OCI-LY3 (cell line): ENCODE measurements at regions not wholly inside any gene's neighbourhood (a gene's known extent, or its start where the extent isn't known, plus 50 kb on each side); places are given as distances from the start of the nearest gene placed in this dataset.

ENCODE experiments used
- H2AFZ ChIP-seq: fragments of 200-600, 300-600 bp; shearing (Covaris generic); 2 replicates; pipeline ENCODE4 v1.6.0; 2014; ENCODE audit warnings: antibody characterized with exemption, low read depth, low read length
- H3K27ac ChIP-seq: fragments of 200-600, 300-600 bp; sonication (generic); 2 replicates; pipeline ENCODE4 v1.5.1; 2014; ENCODE audit warnings: mild to moderate bottlenecking, low read length, moderate library complexity, mixed read lengths
- H3K27me3 ChIP-seq: fragments of 200-600, 300-600 bp; sonication (generic); 2 replicates; pipeline ENCODE4 v1.6.1; 2014; ENCODE audit warnings: low read depth, low read length, mixed read lengths
- H3K36me3 ChIP-seq: fragments of 200-600, 300-600 bp; sonication (generic); replicated peaks from 2 replicates; pipeline ENCODE3; 2014; ENCODE audit warnings: low read depth, low read length, mixed read lengths
- H3K4me1 ChIP-seq: fragments of 300-600, 200-600 bp; sonication (generic); 2 replicates; pipeline ENCODE4 v1.6.1; 2014; ENCODE audit warnings: low read length, mixed read lengths
- H3K4me2 ChIP-seq: fragments of 200-600, 300-600 bp; sonication (generic); 2 replicates; pipeline ENCODE4 v1.6.1; 2014; ENCODE audit warnings: low read length, mixed read lengths
- H3K4me3 ChIP-seq: fragments of 300-600, 200-600 bp; sonication (generic); 2 replicates; pipeline ENCODE4 v1.5.1; 2014; ENCODE audit warnings: antibody characterized with exemption, mild to moderate bottlenecking, low read length, moderate library complexity
- H3K79me2 ChIP-seq: fragments of 300-600, 200-600 bp; shearing (Covaris generic); 2 replicates; pipeline ENCODE4 v1.6.1; 2014; ENCODE audit warnings: mild to moderate bottlenecking, low read length, mixed read lengths
- H3K9ac ChIP-seq: fragments of 300-600, 200-600 bp; shearing (Covaris generic); 2 replicates; pipeline ENCODE4 v1.6.0; 2014; ENCODE audit warnings: mild to moderate bottlenecking, low read length, moderate library complexity
- H3K9me3 ChIP-seq: fragments of 200-600, 300-600 bp; shearing (Covaris generic); 2 replicates; pipeline ENCODE4 v1.6.1; 2014; ENCODE audit warnings: low read length, mixed read lengths; ENCODE audit not compliant: insufficient read depth
- H4K20me1 ChIP-seq: fragments of 200-600, 300-600 bp; sonication (generic); 2 replicates; pipeline ENCODE4 v1.6.1; 2016; ENCODE audit warnings: low read length, mixed read lengths; ENCODE audit not compliant: insufficient read depth
- CTCF ChIP-seq: fragments of 200-600, 300-600 bp; sonication (generic); IDR thresholded peaks from 2 replicates; pipeline ENCODE4 v1.5.1; 2014; ENCODE audit warnings: antibody characterized with exemption, low read length, low read depth
- EZH2phosphoT487 ChIP-seq: fragments of 200-600 bp; shearing (Covaris generic); IDR thresholded peaks from 2 replicates; pipeline ENCODE4 v1.6.1; 2018; ENCODE audit warnings: antibody characterized with exemption, mixed run types, low read depth

DNA sequence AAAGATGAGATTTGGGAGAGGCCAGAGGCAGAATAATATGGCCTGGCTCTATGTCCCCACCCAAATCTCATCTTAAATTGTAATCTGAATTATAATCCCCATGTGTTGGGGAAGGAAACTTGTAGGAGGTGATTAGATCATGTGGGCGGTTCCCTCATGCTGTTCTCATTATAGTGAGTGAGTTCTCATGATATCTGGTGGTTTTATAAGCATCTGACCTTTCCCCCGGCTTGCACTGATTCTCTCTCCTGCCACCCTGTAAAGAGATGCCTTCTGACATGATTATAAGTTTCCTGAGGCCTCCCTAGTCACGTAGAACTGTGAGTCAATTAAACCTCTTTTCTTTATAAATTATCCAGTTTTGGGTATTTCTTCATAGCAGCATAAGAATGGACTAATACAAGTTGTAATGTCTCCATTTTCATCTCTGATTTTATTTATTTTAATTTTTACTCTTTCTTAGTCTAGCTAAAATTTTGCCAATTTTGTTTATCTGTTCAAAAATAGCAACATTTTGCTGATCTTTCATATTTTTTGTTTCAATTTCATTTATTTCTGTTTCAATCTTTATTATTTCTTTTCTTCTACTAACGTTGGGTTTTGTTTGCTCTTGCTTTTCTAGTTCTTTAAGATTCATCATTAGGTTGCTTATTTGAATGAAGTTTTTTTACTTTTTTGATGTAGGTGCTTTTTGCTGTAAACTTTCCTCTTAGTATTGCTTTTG lies 67.0 kb upstream of the ZRANB2 start:
- no peaks in the 10 kb centered on the region for H3K9me3 ChIP-seq
- no peak for TF ChIP-seq EZH2phosphoT487
- TF ChIP-seq CTCF = no peak

DNA sequence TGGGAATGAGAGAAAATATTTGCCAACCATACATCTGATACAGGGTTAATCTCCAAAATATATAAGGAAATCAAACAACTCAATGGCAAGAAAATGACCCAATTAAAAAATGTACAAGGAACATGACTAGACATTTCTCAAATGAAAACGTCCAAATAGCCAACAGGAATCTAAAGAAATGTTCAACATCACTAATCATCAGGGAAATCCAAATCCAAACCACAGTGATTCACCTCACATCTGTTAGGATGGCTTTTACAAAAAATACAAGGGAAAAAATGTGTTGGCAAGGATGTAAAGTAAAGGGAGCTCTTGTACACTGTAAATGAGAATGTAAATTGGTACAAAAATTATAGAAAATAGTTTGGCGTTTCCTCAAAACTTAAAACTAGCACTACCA lies 54.7 kb upstream of the ZRANB2 start:
- H3K79me2 ChIP-seq = no peaks in the 10 kb centered on the region
- H3K27ac ChIP-seq = no peak overlapping the region
- H2AFZ ChIP-seq = no peak overlapping the region
- no peaks in the 10 kb centered on the region for H3K4me1 ChIP-seq
- no peak overlapping the region for H3K9ac ChIP-seq
- TF ChIP-seq CTCF (no peak), EZH2phosphoT487 (no peak)
- no peaks in the 10 kb centered on the region for H3K27me3 ChIP-seq
- H3K4me3 ChIP-seq = no peak overlapping the region
- no peak overlapping the region for H3K4me2 ChIP-seq
- no peaks in the 10 kb centered on the region for H3K9me3 ChIP-seq
- no peaks in the 10 kb centered on the region for H3K36me3 ChIP-seq
- no peaks in the 10 kb centered on the region for H4K20me1 ChIP-seq

More for the DNA sequence above, 67.0 kb upstream of the ZRANB2 start:
- H3K27me3 ChIP-seq = no peaks in the 10 kb centered on the region
- no peak overlapping the region for H3K4me2 ChIP-seq
- no peak overlapping the region for H3K4me3 ChIP-seq
- H4K20me1 ChIP-seq = no peaks in the 10 kb centered on the region
- H2AFZ ChIP-seq = no peak overlapping the region
- no peaks in the 10 kb centered on the region for H3K79me2 ChIP-seq
- H3K36me3 ChIP-seq = no peaks in the 10 kb centered on the region
- no peak overlapping the region for H3K9ac ChIP-seq
- H3K4me1 ChIP-seq = no peaks in the 10 kb centered on the region
- H3K27ac ChIP-seq = no peak overlapping the region
